NOMO-1 (cell line): ENCODE measurements at regions not wholly inside any gene's neighbourhood (a gene's known extent, or its start where the extent isn't known, plus 50 kb on each side); places are given as distances from the start of the nearest gene placed in this dataset.

ENCODE experiments used
- DNase-seq, 2 experiments: peaks; one replicate each; lab custom pipeline; 2025; ENCODE audit not compliant: unreplicated experiment in 2 of 2; lab: John Stamatoyannopoulos, UW

DNA sequence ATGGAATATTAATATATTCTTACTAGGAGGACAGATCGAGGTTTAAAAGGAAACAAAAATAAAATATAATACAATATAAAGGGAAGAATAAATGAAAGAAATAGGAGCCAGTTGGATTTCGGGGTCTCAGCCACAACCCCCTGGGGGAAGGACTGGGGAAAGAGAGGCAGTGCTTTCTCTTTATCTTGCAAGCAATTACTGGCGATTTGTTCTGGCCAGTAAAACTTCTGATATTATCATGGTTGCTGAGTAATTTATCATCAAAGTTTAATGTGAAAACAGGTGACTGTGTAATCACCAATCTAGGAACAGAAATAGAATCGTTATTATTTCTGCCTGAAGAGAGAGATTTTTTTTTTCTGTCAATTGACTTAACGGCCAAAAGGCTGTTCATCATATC lies 917.7 kb upstream of the CELF4 start:
- no peak for DNase-seq

- DNase-seq = no peak
Measured at GRCh38 chr18:38481576-38481975, 916.0 kb upstream of the CELF4 start.

DNA sequence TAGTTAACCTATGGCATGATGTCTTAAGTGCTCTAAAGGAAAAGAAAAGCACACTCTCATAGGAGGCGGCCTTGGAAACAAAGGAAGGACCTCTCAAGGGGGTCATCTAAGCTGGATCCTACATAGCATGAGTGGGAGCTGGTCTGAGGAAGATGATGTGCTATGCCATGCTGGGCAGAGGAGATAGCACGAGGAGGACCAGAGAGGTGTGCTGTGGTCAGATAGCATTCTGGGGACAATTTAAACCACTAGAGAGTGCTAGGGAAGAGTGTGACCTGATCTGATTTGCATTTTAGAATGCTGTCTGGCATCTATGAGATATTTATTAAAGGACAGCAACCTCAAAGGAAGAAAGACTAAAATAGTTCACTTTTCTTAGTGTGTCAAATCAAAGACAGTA lies 910.1 kb upstream of the CELF4 start:
- DNase-seq = no peak

DNA sequence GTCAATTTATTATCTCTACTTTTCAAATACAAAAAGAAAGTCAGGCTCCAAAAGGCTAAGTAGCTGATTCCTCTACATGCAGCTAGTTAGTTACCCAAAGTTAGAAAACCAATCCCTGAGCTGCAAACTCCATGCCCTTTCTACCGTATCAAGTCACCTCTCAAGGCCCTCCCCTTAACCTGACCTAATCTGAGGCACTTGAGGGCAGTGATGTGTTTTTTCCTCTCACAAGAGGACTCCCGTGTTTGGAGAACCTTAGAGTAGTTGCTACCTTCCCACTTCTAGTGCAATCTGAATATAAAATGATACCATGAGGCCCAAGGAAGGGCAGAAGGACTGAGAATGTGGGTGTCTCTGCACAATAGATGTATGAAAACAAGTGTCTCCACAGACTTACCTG lies 907.9 kb upstream of the CELF4 start:
- DNase-seq = no peak

- DNase-seq = no peak
Measured at GRCh38 chr18:38470421-38470820, 904.8 kb upstream of the CELF4 start.

DNA sequence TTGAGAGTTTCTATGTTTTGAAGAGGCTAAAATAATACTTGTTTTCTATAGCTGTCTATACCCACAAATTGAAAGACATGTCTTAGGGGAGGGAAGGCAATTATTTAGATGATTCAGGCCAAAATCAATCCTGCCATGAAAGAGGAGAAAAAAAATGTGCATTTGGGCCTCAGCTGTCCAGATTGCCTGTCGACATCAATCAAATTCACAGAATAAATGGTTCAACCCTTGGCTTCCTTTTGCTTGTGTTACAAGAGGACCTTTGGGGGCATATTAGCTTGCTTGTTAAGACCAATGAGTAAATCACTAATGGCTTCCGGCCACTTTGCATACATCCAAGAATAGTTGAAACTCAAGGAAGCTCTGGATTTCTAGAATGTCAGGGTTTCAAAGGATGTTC lies 900.8 kb upstream of the CELF4 start:
- DNase-seq = no peak

DNA sequence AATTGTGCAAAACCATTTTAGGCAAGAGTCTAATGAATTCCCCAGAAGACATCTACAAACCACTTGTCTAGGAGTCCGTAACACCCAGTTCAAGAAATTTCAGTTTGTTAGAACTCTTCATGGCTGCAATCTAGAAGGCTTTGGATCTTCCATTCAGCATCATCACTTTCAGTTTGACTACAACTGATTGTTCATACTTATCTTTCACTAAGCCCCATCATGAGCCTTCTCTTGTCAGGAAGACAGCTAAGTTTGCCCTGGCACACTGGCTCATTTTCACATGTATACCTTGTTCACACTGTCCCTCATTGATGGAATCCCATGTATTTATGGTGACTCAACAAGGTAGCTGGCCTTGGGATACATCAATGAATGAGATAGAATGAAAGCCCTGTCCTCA lies 898.4 kb upstream of the CELF4 start:
- no peak for DNase-seq

GRCh38 chr18:38460657-38461056 lies 895.1 kb upstream of the CELF4 start:
- no peak for DNase-seq

GRCh38 chr18:38459131-38459994 lies 893.8 kb upstream of the CELF4 start:
- DNase-seq = no peak

- DNase-seq = no peak
Measured at GRCh38 chr18:38458698-38459097, 893.1 kb upstream of the CELF4 start.

DNA sequence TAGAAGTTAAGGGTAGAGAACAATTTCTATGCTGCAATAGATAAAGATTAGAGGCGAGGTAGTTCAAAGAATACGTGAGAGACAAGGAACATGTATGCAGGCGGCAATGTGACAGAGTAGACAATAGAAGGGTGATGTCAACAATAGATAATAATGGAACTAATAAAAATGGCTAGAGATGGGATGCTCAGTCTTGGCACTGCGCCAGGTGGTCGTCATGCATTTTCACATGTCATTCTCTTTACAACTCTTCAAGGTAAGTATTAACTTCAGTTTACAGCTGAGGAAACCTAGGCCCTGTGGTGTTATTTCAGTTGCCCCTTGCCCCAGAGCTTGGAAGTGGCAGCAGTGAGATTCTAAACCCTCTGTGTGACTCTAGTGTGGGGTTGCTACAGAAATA lies 890.7 kb upstream of the CELF4 start:
- no peak for DNase-seq

DNA sequence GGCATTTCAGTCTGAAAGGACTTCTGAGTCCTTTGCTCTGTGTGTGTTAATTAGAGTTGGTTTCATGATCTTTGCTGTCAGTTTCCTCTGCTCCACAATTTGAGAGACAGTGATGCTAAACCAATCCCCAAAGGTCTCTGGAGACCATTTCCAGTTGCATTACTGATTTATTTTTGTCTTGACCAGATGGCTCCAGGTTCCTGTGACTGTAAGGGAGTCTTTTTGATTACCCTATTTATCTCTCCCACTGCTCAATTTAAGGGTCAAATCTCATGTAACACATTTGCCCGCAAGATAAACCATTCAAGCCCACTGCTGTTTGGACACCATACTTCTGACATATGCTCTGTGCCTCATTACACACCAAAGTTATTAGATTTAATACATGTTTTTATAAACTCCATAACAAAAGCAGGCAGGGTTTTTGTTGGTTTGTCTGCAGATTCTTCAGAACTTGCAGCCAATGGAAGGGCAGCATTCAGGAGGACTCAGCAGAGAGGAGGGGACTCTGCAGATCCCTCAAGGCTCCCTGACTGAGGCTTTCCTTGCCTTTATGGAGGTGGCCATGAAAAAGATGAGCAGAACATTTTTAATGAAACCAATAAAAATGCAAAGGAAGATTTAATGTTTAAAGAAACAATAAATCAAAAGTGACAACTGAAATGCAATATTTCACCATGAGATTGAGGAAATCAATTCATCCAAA lies 889.3 kb upstream of the CELF4 start:
- DNase-seq = no peak

DNA sequence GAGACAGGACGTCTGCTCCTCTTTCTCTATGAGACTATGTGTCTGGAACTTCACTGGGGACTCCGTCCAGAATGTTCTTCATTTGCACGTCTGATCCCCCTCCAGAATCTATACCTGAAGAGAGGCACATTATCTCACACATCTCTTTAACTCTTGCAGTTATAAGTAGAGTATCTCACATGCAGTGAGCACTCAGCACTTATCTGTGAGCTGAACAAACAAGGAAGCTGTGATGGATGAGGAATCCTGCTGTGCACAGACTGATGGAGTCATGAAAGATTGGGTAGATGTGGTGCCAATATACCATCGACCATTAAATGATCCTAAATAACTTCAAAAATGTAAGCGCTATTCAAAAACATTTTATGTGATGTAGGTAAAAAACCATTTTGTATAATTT lies 888.3 kb upstream of the CELF4 start:
- no peak for DNase-seq

GRCh38 chr18:38450876-38451275 lies 885.3 kb upstream of the CELF4 start:
- no peak for DNase-seq

- no peak for DNase-seq
Measured at GRCh38 chr18:38445804-38446145, 880.2 kb upstream of the CELF4 start.

- DNase-seq = no peak
Measured at GRCh38 chr18:38444971-38445803, 879.6 kb upstream of the CELF4 start.

- DNase-seq = no peak
Measured at GRCh38 chr18:38427736-38428135, 862.1 kb upstream of the CELF4 start.

- no peak for DNase-seq
Measured at GRCh38 chr18:38427234-38427633, 861.6 kb upstream of the CELF4 start.

GRCh38 chr18:38421872-38422615 lies 856.4 kb upstream of the CELF4 start:
- no peak for DNase-seq

DNA sequence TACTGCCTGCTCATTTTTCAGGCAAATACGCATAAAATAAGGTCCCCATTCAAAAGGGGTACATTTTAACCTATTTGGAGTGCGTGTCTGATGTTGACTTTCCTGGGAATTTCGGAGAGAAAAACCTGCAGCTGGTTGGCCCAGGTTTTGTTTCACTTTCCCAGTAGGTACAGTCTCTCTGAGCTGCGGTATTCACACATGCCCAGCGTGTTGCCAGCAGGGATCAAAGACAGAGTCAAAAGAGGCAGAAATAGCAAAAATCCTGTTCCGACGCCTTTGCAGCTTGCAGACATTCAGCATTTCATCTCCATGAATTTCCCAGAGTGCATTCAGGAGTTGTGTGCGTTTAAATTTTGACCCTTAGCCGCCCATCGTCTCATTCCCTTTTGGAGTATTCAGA lies 855.4 kb upstream of the CELF4 start:
- DNase-seq = no peak

GRCh38 chr18:38420611-38421010 lies 855.0 kb upstream of the CELF4 start:
- DNase-seq = no peak
